C1 segment of cervical spinal cord (tissue), 14 donors: ENCODE measurements at regions not wholly inside any gene's neighbourhood (a gene's known extent, or its start where the extent isn't known, plus 50 kb on each side); places are given as distances from the start of the nearest gene placed in this dataset.

Source experiments
- DNase-seq, 14 donors: peaks; one replicate each; lab custom pipeline; 2025; lab: John Stamatoyannopoulos, UW

DNA sequence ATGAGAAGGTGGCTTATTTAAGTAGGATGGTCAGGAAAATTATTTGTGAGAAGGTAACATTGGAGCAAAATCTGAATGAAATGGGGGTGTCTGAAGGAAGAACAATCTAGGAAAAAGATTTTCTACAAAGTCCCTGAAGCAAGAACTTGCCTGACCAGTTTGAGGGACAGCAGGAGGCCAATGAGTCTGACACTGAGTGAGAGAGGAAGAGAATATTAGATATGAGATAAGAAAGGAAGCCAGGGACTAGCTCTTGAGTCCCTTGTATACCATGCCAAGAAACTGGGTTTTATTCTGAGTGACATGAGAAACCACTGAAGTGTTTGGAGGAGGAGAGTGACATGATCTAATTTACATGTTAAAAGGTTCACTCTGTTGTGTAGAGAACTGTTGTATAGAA is 1478.9 kb downstream of the RPA4 start:
- no peak for DNase-seq

DNA sequence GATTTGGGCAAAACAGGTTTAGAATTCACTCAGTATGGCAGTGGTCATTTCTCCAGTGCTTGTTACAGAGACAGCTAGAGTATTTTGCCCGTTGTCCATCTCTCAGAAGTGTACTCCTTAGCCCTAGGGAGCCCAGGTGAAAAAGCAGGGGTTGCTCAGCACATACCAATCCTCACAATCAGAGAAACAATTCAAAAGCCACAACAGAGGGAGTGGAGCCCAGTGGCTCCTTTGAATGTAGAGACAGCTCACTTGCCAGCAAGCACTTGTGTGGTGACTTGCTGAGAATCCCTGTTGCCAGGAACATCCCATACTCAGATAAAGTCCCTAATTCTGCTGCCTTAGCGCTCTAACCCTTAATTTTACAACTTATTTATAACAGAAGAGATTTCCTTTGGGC is 1488.3 kb downstream of the RPA4 start:
- no peak for DNase-seq

DNA sequence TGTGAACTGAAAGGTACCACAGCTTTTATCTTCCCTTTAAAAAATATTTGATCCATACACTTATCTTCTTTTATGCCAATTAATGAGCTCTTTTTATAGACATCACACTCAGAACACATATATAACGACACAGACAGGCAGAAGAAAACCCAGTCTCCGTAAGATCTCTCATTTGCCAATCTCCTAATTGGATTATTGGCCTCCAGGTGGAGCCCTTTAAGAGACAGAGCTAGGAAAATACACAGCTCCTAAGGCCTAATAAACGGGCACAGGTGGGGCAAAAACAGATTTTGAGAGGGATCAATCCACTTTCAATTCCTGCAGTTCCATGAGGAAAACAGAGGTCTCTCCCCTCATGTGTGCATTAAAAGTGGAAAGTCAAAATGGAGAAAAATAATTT is 1495.4 kb downstream of the RPA4 start:
- DNase-seq, result no peak

DNA sequence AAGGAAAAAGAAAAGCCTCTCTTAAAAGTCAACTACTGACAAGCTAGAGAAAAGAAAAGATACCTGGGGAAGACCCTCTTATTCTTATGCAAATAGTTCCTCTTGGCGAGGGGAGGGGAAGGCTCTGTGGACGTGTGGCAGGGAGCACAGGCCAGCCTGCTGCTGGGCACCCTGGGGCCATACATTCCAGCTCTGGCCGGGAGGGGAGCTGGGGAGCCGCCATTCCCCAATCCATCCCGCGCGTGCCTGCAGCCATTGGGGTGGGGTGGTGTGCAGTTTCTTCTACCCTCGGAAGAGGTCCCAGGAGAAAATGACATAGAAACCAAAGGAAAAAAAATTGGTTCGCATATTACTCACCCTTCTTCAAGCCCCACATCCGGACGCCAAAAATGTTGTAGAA is 1496.4 kb downstream of the RPA4 start:
- no peak for DNase-seq

DNA sequence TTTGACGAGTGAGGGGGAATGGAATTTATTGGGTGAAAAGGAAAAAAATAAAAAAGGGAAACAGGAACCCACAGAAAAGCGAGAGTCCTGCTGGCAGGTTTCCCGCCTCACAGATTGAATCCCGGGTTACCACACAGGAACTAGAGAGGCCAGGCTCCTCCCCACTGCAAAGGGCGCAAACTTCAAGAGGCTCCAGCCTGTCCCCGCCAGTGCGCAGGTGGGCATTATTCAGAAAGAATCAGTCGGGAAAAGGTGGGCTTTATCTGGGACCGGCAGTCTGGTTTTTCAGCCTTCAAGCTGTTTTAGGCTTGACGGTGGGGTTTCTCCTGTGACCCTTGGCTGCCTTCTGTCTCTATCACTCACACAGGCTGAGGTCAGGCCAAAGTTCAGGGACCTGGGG is 1496.8 kb downstream of the RPA4 start:
- DNase-seq, result no peak

DNA sequence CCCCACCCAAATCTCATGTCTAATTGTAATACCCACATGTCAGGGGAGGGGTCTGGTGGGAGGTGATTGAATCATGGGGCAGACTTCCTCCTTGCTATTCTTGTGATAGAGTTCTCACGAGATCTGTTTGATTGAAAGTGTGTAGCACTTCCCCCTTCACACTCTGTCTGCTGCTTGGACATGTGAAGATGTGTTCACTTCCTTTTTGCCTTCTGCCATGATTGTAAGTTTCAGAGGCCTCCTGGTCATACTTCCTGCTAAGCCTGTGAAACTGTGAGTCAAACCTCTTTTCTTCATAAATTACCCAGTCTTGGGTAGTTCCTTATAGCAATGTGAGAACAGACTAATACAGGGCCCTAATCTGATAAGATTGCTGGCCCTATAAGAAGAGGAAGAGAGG is 1514.8 kb downstream of the RPA4 start:
- no peak for DNase-seq

DNA sequence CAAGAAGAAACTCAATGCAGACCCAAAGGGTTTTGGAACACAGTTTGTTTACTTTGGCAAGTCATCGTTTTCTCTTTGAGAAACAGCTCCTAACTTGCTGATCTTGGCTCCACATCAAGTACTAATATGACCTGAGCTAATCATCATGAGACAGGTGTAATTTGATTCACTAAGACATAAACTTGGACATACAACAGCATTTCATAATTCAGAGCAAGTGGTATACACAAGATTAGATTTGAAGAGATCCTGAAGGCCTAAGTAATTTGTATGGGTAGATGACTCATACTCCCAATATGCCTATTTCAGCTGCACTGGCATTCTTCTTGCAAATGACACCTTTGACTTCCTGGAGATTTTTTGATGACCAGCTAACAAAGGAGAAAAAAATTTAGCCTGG is 1521.7 kb downstream of the RPA4 start:
- DNase-seq, result no peak

DNA sequence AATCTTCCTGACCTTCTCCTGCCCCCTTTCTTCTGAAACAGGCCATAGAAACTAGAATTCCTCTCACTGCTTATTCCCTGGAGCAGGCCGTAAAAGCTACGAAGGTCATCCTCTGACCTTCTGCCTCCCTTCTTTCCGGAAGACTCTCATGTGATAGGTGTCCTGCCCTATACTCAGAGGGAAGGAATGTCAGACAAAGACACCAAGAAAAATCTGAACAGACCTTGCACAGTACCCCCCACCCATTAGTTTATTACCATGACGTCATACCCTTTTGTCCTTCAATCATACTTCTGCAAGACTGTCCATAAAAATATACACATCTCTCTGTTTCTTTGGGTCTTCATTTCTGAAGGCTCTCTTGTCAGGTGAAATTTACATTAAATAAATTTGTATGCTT is 1523.9 kb downstream of the RPA4 start:
- no peak for DNase-seq

DNA sequence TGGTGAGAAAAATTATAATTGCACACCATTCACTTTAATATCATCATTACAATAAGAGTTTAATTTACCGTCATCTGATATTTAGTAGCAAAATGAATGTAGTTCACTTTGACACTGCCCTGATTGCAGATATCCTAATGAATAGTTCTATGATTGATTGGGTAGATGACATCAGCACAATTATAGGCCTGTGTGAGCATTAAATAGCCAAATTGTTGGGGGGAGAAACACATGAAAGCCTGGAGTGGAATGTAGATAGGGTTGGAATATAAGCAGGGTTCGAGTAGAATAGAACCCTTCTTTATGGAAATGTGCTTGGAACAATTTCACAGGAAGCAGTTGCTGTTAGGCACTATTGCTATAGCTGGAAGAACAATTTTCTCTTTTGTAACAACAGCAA is 1526.2 kb downstream of the RPA4 start:
- DNase-seq, result no peak

DNA sequence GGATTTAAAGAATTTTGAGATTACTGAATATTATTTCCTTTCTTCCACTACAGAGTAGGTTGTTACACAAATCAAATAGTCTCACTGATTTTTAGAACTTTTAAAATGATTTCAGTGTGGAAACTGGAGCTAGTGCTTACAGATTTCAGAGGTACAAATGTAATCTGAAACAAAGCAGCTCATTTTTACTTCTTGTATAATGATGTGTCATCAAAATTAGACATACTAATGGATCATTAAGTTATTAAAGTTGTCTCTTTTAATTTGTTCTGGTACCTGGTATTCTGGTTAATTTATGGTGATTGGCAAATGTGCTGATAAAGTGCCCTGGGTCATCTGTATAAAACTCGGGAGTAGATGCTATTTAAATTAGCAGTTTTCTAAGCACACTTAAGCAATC is 1528.3 kb downstream of the RPA4 start:
- no peak for DNase-seq

DNA sequence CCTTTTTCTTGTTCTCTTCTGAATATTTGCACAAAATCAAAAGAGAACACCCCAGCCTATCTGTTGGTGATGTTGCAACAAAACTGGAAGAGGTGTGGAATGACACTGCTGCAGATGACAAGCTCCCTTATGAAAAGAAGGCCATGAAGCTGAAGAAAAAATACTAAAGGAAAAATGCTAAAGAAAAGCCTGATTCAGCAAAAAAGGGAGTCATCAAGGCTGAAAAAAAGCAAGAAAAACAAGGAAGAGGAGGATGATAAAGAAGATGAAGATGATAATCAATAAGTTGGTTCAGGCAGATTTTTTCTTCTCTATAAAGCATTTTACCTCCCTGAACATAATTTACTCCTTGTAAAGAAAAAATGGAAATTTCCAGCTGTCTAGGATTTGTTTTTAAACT is 1538.8 kb downstream of the RPA4 start:
- no peak for DNase-seq

DNA sequence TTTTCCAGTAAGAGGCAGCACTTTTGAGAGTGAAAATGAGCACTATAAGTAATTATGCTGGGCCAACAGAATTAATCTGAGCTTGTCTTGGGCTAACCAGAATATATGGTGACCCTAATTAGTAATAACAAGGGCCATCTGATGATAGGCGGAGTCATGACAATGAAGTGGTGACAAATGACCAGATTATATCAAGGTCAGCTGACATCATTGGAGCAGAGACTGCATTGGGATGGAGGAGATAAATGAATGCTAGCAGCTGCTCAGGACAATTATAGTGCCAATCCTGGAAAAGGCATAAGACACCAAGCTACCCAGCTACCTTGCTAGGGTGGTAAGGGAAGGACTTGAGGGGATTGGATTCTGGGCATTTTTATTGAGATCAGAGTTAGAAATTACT is 1548.7 kb downstream of the RPA4 start:
- no peak for DNase-seq

DNA sequence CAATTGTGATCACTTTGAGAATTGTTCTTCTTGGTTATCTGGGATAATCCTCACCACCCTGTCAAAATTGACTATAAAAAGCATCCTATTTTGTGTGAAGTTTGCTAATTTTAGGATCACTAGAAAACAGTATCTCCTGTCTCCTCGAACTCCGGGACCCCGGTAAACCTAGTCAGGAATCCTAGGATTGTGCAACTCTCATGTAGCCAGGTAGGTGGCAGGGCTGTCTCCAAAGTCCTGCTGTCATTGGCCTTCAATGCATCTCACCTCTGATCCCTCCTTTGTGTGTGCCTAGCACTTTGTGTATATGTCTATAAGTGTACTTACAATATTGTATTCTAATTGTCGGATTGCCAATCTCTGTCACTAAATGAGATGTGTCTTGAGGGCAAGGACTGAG is 1564.8 kb downstream of the RPA4 start:
- DNase-seq, result no peak

DNA sequence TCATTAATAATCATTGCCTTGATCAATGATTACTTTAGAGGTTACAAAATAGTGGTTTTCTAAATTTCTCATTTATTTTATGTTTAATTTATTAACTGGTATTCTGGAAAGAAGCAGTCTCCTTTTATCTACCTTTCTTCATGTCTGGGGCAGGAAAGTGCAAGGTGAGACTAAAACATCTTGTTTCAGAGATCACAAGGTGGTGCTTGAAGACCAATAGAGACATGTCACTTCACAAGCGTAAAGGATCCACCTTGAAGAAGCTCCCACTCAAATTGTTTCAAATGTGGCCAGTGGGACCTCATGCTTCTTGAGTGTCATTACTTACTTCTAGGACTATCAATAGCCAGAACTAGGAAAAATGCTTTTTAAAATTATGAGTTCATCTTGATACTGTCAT is 1568.7 kb downstream of the RPA4 start:
- DNase-seq, result no peak

DNA sequence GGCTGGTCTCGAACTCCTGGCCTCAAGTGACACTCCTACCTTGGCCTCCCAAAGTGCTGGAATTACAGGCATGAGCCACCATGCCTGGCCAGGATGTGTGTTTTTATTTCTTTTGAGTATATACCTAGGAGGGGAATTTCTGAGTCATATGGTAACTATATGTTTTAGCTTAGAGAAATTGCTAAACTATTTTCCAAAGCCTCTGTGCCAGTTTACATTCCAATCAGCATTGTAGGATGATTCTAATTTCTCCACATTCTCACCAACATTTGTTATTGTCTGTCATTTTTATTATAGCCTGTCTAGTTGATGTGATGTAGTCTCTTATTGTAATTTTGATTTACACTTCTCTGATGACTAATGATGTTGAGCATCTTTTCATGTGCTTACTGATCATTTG is 1576.0 kb downstream of the RPA4 start:
- no peak for DNase-seq

DNA sequence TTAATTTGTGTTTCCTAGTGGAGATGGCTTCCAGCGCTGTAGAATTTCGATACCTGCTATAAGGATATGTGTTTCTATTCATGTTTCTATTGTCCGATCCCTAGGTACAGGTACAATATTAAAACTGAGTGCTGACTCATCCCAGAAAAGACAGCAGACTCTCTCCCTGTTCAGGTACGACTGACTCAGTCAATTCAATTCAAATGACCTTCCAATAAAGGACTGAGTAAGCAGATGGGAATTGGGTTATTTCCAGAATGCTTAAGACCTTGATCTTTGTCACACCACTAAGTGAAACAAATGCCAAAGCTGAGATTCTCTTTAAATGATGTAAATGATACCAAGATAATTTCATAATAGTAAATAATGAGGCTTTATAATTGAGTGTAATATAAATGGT is 1596.9 kb downstream of the RPA4 start:
- DNase-seq, result no peak

DNA sequence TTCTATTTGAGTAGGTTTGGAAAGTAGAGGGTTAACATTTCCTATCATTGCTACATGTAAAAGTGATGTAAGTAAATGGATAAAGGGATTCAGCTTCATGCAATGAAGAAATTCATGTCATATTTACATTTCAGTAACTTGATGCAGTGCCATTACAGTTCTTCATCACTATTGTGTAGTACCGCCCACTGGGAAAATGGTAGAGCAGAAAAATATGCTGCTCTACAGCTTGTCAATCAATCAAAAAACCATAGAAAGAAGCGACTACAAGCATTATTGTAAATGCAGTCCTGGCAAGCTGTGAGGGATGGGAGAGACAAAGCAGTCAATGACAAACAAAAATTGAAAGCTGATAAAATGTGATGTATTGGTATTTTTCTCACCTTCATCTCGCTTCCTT is 1597.9 kb downstream of the RPA4 start:
- DNase-seq, result no peak

DNA sequence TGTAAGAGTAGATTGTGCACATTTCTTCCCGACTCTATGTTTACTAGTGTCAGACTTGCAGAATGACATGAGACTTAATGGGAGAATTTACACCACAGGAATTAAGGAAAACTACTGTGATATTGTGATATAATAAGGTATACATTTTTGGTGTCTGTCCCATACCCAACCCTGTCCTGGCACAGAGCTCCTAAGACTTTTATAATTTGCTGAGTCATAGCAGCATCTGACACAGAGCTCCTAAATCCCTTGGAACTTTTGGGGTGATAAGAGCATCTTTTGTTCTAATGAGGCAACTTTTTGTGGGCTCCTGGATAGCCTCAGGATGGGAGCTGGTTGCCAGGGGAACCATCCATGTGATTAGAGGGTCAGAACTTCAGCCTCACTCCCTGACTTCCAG is 1607.0 kb downstream of the RPA4 start:
- no peak for DNase-seq

DNA sequence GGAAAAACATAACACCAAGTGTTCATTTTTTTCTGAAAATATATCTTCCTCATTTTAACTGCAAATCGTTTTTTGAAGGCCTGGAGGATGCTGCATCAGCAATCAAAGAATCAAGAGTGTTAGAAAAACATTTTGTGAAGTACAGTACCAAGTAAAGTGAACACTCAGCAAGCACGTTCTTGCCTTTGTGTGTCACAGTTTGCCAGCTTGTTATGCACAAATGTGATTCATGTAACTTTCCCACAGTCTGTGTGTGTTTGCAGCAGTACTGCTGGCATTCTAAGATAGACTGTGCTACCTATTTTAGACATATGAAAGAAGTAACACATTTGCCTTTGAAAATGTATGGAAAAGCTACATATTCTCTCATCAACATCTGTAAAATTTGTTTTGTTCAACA is 1617.7 kb downstream of the RPA4 start:
- no peak for DNase-seq

DNA sequence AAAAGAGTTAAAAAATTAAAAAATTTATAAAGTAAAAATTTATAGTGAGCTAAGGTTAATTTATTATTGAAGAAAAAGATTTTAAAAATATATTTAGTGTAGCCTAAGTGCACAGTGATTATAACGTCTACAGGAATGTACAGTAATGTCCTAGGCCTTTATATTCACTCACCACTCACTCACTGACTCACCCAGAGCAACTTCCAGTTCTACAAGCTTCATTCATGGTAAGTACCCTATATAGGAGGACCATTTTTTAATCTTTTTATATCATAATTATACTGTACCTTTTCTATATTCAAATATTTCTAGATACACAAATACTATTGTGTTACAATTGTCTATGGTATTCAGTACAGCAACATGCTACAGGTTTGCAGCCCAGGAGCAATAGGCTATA is 1623.2 kb downstream of the RPA4 start:
- no peak for DNase-seq

DNA sequence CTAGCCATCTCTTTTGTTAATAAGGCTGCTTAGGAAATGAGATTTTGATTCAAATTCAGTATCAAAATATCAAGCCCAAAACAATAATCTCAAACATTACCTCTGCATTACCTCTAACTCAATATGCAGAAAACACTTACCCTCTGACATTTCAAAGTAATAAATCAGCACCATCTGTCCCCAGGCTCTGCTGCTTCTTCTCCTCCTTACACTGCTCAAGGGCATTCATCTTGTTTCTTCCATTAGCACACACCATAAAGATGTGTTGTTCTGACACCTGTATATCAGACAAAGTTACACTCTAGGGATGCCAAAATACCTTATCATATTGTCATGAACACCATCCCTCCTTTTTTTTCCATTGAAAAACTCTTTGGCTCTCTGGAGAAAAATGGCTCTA is 1630.3 kb downstream of the RPA4 start:
- no peak for DNase-seq

DNA sequence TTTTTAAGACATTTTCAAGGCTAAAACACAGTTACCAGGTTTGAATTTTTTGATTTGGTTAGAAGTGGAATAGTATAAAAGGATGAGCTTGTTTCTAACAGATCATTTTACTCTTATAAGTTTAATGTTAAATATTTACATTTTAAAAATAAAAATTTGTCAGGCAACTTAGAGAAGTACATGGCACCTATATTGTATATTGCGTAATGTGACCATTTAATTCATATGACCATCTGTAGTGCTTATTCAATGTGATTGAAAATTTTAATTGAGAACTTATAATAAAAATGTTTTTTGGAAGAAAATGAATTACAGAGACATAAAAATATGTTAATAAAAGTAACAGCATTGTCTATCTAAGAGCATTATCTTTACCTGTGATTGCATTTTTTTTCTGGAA is 1632.4 kb downstream of the RPA4 start:
- DNase-seq, result no peak

DNA sequence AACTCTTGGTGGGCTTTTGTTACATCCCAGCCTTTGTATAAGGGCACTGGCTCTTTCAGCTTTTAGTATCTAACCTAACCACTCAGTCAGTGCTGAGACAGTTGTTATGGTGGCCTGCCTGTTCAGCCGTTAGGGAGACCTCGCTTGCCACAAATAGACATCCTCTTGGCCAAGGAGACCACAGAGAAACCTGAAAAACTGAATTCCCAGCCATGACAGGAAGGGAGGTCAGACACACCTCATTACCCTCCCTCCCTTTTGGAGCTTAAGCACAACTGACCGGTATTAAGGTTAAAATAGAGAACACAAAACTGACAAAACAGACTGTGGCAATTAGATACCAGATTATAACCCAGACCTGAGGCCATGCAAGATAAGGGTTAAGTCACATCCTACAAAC is 1639.3 kb downstream of the RPA4 start:
- no peak for DNase-seq

DNA sequence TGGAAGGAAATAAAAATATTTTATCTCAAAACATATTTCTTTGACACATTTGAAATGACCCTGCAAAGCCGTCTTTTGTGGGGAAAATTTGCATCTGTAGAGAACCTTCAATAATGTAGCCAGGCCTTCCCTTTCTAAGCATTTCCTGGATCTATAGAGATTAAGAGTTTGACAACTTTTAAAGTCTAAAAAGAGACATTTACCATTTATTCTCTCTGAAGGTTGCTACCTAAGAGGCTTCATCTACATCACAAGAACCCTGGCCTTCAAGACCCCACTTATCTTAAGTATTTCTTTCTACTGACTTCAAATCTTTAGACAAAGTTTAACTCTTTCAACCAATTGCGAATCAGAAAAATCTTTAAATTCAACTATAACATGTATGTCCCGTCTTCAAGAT is 1639.8 kb downstream of the RPA4 start:
- DNase-seq, result no peak

DNA sequence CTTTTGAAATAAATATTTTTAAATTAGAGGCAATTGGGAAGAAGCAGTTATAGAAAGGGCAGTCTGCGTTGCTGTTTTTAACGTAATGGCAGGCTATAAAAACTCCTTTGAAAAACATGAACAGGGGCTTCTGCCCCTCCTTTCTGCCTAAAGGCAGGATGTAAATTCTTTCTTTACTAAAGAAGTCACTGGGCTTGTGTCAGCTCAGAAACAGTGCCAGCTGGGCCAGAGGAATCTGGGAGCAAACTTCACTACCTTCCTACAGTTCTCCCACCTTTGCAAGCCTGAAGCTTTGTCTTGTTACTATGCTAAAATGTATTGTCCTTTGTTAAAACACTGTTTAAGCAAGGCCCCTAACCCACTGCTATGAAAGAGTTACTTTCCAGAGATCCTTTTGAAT is 1664.8 kb downstream of the RPA4 start:
- no peak for DNase-seq
